ENCODE measurements at regions not wholly inside any gene's neighbourhood (a gene's known extent, or its start where the extent isn't known, plus 50 kb on each side); places are given as distances from the start of the nearest gene placed in this dataset.
"Not testable (repeated sequence)": the region's sequence is repeated elsewhere in the genome, so short reads cannot be mapped to it uniquely, and the experiment has no call there.

DNA sequence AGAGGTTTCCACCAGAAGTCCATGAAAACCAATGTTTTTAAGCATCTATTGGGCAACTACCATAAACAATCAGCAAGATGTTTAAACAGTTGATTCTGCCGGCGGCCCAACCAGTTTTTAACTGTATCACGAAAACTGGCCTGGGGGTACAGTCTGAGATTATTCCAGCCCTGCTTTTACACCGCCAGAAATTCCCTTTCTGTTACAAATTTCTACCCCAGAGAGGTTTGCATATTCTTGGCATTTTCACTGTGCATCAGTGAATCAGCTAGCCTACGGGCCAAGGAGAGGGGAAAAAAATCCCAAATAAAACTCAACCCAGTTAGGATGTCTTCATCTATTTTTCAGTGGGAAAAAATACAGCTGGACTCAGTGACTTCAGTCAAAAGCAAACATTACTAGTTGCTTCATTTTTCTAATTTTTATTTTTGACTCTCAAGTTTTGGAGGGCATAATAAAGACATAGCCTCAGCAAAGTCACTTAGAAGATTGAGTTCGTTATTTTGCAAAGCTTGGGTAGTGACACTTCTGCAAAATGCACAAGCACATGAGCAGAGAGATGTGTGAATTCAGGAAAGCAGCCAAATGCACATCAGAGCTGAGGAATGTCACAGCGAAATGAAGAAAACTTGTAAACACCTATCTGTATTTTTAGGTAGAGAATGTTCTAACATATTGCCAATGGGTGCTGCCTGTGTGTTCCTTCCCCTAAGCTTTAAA, 167.8 kb upstream of the GK2 start:
- TF ChIP-seq POLR2A (IDR thresholded peaks at IDR 0.05) (no peak), EP300 (IDR thresholded peaks at IDR 0.05) (peak in 1 of 2 donors; percentile 45)
- TF ChIP-seq, protein P1, sequence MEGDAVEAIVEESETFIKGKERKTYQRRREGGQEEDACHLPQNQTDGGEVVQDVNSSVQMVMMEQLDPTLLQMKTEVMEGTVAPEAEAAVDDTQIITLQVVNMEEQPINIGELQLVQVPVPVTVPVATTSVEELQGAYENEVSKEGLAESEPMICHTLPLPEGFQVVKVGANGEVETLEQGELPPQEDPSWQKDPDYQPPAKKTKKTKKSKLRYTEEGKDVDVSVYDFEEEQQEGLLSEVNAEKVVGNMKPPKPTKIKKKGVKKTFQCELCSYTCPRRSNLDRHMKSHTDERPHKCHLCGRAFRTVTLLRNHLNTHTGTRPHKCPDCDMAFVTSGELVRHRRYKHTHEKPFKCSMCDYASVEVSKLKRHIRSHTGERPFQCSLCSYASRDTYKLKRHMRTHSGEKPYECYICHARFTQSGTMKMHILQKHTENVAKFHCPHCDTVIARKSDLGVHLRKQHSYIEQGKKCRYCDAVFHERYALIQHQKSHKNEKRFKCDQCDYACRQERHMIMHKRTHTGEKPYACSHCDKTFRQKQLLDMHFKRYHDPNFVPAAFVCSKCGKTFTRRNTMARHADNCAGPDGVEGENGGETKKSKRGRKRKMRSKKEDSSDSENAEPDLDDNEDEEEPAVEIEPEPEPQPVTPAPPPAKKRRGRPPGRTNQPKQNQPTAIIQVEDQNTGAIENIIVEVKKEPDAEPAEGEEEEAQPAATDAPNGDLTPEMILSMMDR (IDR thresholded peaks at IDR 0.05): no peak
- Histone ChIP-seq H3K36me3 (no peaks in the 10 kb centered on the region), H3K27ac (peak overlapping the region in 2 of 4 donors; percentile 8 to 45), H3K4me3 (no peak overlapping the region), H3K9me3 (no peaks in the 10 kb centered on the region), H3K27me3 (no peaks in the 10 kb centered on the region), H3K4me1 (peaks cover 0 to 11% (median 0%) of the 10 kb centered on the region in 4 donors)
- DNase-seq (ENCODE audit: low spot score in 2 of 2): no peak
- WGBS, 2 donors: 61 to 68% methylated on average over 7 of the region's 7 CpGs

DNA sequence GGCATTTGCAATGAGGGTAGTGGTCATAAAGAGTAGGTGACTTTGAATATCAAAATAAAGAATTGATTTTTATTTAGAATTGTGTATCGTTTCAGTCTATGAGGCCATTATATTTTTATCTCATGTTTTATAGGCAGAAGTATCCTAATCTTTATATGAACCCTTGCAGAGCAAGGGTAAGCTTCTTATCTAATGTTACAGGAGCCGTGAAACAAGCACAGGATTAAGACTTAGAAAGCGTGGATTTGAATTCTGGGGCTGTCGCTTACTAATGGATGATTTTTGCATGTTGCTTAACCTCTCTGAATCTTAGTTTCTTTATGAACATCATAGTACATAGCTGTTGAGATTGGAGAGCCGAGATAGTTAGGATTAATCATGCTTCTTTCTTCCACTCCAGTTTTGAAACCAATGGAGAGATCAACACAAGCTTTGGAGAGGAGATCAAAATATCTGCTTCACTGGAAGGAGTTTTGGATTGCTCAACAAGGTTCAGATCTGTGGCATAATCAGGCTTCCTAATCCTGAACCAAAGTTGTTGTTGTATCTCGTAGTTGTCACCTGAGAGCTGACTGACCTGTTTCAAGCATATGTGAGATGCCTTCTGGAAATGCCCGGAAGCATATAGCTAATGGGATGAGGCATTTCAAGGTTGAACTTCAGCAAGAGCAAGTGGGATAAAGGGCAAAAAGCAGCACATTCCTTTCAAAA, 166.9 kb upstream of the GK2 start:
- Histone ChIP-seq H3K4me1 (peaks cover 0 to 11% (median 0%) of the 10 kb centered on the region in 4 donors), H3K27ac (peak overlapping the region in 2 of 4 donors; percentile 8 to 45), H3K27me3 (no peaks in the 10 kb centered on the region), H3K4me3 (no peak overlapping the region), H3K9me3 (no peaks in the 10 kb centered on the region), H3K36me3 (no peaks in the 10 kb centered on the region)
- WGBS, 2 donors: 82 to 93% methylated on average over 7 of the region's 7 CpGs
- DNase-seq (ENCODE audit: low spot score in 2 of 2): peak in 1 of 2 donors; percentile 39
- no peak for TF ChIP-seq EP300 (IDR thresholded peaks at IDR 0.05)
- TF ChIP-seq POLR2A (IDR thresholded peaks at IDR 0.05): no peak
- TF ChIP-seq, protein P1 (IDR thresholded peaks at IDR 0.05): no peak

DNA sequence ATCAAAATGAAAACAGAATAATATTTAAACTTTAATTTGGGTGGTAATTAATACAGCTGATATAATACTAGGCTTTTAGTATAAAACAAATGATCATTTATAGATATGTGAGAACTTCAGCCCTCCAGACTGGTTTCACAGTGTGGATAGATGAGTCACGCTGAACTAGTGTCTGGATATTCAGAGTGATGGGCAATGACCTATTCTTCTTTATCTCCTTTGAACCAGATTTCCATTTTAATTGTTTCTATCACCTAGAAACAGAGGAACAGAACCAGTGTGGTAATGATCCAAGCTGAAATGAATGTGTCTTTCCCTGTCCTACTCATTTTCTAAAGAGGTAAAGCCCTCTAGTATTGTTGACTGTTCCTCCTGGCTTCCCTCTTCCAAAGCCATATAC, 155.2 kb upstream of the GK2 start:
- 90% methylated on average over 1 of the region's 1 CpG for WGBS, 2 donors
- H3K4me1 ChIP-seq: no peaks in the 10 kb centered on the region
- no peaks in the 10 kb centered on the region for H3K9me3 ChIP-seq
- no peak overlapping the region for H3K27ac ChIP-seq
- H3K27me3 ChIP-seq: no peaks in the 10 kb centered on the region
- TF ChIP-seq, protein P1 (IDR thresholded peaks at IDR 0.05): no peak
- TF ChIP-seq EP300 (IDR thresholded peaks at IDR 0.05) (no peak), POLR2A (IDR thresholded peaks at IDR 0.05) (no peak)
- H3K4me3 ChIP-seq: no peak overlapping the region
- H3K36me3 ChIP-seq: no peaks in the 10 kb centered on the region
- DNase-seq (ENCODE audit: low spot score in 2 of 2): no peak

DNA sequence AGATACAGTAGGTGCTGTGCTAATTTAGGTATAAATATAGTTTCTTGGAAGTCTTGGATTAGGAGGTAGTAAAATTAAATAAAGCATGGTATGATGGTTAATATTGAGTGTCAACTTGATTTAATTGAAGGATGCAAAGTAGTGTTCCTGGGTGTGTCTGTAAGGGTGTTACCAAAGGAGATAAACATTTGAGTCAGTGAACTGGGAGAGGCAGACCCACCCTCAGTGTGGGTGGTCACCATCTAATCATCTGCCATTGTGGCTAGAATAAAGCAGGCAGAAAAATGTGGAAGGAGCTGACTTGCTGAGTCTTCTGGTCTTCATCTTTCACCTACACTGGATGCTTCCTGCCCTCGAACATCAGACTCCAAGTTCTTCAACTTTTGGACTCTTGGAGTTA, 153.7 kb upstream of the GK2 start:
- H3K9me3 ChIP-seq: no peaks in the 10 kb centered on the region
- WGBS, 2 donors: 64 to 76% methylated on average over 1 of the region's 1 CpG
- H3K27ac ChIP-seq: no peak overlapping the region

DNA sequence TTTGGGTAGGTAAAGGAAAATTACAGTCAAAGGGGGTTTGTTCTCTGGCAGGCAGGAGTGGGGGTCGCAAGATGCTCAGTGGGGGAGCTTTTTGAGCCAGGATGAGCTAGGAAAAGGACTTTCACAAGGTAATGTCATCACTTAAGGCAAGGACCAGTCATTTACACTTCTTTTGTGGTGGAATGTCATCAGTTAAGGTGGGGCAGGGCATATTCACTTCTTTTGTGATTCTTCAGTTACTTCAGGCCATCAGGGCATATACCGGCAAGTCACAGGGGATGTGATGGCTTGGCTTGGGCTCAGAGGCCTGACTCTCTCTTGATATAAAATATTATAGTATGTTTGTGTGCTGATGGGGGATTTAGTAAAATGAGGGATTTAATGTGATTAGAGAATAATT, 151.4 kb upstream of the GK2 start:
- H3K4me3 ChIP-seq; H3K9me3 ChIP-seq; H3K36me3 ChIP-seq; H3K27ac ChIP-seq; H3K4me1 ChIP-seq; DNase-seq (ENCODE audit: low spot score in 2 of 2); H3K27me3 ChIP-seq: not testable (repeated sequence)
- WGBS, 2 donors: 92 to 95% methylated on average over 2 of the region's 2 CpGs

More for the DNA sequence above, 153.7 kb upstream of the GK2 start:
- TF ChIP-seq EP300 (IDR thresholded peaks at IDR 0.05) (no peak), POLR2A (IDR thresholded peaks at IDR 0.05) (no peak)
- TF ChIP-seq, protein P1 (IDR thresholded peaks at IDR 0.05): no peak
- no peaks in the 10 kb centered on the region for H3K27me3 ChIP-seq
- no peaks in the 10 kb centered on the region for H3K4me1 ChIP-seq
- DNase-seq (ENCODE audit: low spot score in 2 of 2): no peak
- no peak overlapping the region for H3K4me3 ChIP-seq
- no peaks in the 10 kb centered on the region for H3K36me3 ChIP-seq

All from tibial nerve (tissue), 4 donors.